GM23248 (cell line): ENCODE measurements at regions not wholly inside any gene's neighbourhood (a gene's known extent, or its start where the extent isn't known, plus 50 kb on each side); places are given as distances from the start of the nearest gene placed in this dataset.

Experiments
- DNase-seq: peaks from one replicate; pipeline ENCODE4 v3.0.0-alpha.2; 2015
- H2AFZ ChIP-seq: fragments of 200-600 bp; sonication (generic); 2 replicates; pipeline ENCODE4 v1.6.1; 2016; ENCODE audit warnings: antibody characterized with exemption
- H3F3A ChIP-seq: fragments of 200-600 bp; sonication (generic); 2 replicates; pipeline ENCODE4 v1.6.1; 2016; ENCODE audit warnings: mild to moderate bottlenecking, antibody characterized with exemption, mixed run types; ENCODE audit not compliant: insufficient read depth
- H3K27ac ChIP-seq: fragments of 200-600 bp; sonication (generic); 2 replicates; pipeline ENCODE4 v1.5.1; 2016; ENCODE audit warnings: mild to moderate bottlenecking
- H3K27me3 ChIP-seq: fragments of 200-600 bp; sonication (generic); replicated peaks from 2 replicates; pipeline ENCODE4 v1.6.1; 2016; ENCODE audit warnings: mild to moderate bottlenecking; ENCODE audit not compliant: insufficient read depth
- H3K36me3 ChIP-seq: fragments of 200-600 bp; sonication (generic); 2 replicates; pipeline ENCODE4 v1.6.1; 2016; ENCODE audit warnings: low read depth, mild to moderate bottlenecking
- H3K4me1 ChIP-seq: fragments of 200-600 bp; sonication (generic); 2 replicates; pipeline ENCODE4 v1.6.1; 2016; ENCODE audit warnings: mild to moderate bottlenecking; ENCODE audit not compliant: insufficient read depth
- H3K4me2 ChIP-seq: fragments of 200-600 bp; sonication (generic); one replicate; pipeline ENCODE4 v1.6.1; 2016; ENCODE audit warnings: mild to moderate bottlenecking; ENCODE audit not compliant: unreplicated experiment
- H3K4me3 ChIP-seq: fragments of 200-600 bp; sonication (generic); 2 replicates; pipeline ENCODE4 v1.5.1; 2016; ENCODE audit warnings: mild to moderate bottlenecking
- H3K79me2 ChIP-seq: fragments of 200-600 bp; sonication (generic); 2 replicates; pipeline ENCODE4 v1.6.1; 2016; ENCODE audit warnings: mild to moderate bottlenecking; ENCODE audit not compliant: insufficient read depth
- H3K9ac ChIP-seq: fragments of 200-600 bp; sonication (generic); 2 replicates; pipeline ENCODE4 v1.6.1; 2016; ENCODE audit warnings: mild to moderate bottlenecking
- H3K9me2 ChIP-seq: fragments of 200-600 bp; sonication (generic); 2 replicates; pipeline ENCODE4 v1.6.1; 2016; ENCODE audit warnings: mixed run types, mild to moderate bottlenecking, moderate library complexity; ENCODE audit not compliant: insufficient read depth
- H3K9me3 ChIP-seq: fragments of 200-600 bp; sonication (generic); one replicate; pipeline ENCODE4 v1.6.1; 2017; ENCODE audit warnings: low read depth
- H4K20me1 ChIP-seq: fragments of 200-600 bp; sonication (generic); 2 replicates; pipeline ENCODE4 v1.6.0; 2016; ENCODE audit not compliant: insufficient read depth
- EZH2 ChIP-seq: fragments of 200-600 bp; sonication (generic); IDR thresholded peaks from 2 replicates; pipeline ENCODE4 v1.6.1; 2018; ENCODE audit warnings: antibody characterized with exemption, mild to moderate bottlenecking; ENCODE audit not compliant: insufficient read depth, poor library complexity, severe bottlenecking
- EZH2phosphoT487 ChIP-seq: fragments of 200-600 bp; sonication (generic); IDR thresholded peaks from 2 replicates; pipeline ENCODE4 v1.6.1; 2018; ENCODE audit warnings: antibody characterized with exemption, moderate library complexity, mild to moderate bottlenecking, low read depth; ENCODE audit not compliant: insufficient read depth
- WGBS, 2 experiments: methylation state at CpG; one replicate each; pipeline ENCODE4 v1.1.6; 2015 to 2017; ENCODE audit warnings: low lambda C conversion rate in 2 of 2, low coverage in 1 of 2; ENCODE audit errors: missing lambda C conversion rate in 2 of 2; 5-methylcytosine and 5-hydroxymethylcytosine counted together
- in situ Hi-C: fragments of 300-500 bp; cut with MboI; formaldehyde crosslinking; loops from 2 replicates; pipeline ENCODE4 v1.15.0; 2020

- peaks cover 19% of the 10 kb centered on the region for H3K4me1 ChIP-seq
- no peak overlapping the region for H3K4me2 ChIP-seq
- H3K27me3 ChIP-seq: no peaks in the 10 kb centered on the region
- H3K4me3 ChIP-seq: no peak overlapping the region
- H2AFZ ChIP-seq: no peak overlapping the region
- peaks cover 18% of the 10 kb centered on the region for H3F3A ChIP-seq
- DNase-seq: no peak
- H3K27ac ChIP-seq: no peak overlapping the region
- TF ChIP-seq EZH2phosphoT487 (no peak), EZH2 (no peak)
- in situ Hi-C loops: loop anchor here (10.0 kb wide), 1 partner anchor 514 kb away; no protein-coding TSS in a partner anchor
- no peaks in the 10 kb centered on the region for H3K9me2 ChIP-seq
- H3K36me3 ChIP-seq: no peaks in the 10 kb centered on the region
- H3K79me2 ChIP-seq: no peaks in the 10 kb centered on the region
- no peaks in the 10 kb centered on the region for H3K9me3 ChIP-seq
- H3K9ac ChIP-seq: no peak overlapping the region
- H4K20me1 ChIP-seq: no peaks in the 10 kb centered on the region
- WGBS, 2 experiments: 95 to 99% methylated on average over 3 of the region's 3 CpGs
Measured at GRCh38 chr3:177811112-177811511, 613.8 kb upstream of the TBL1XR1 start.

DNA sequence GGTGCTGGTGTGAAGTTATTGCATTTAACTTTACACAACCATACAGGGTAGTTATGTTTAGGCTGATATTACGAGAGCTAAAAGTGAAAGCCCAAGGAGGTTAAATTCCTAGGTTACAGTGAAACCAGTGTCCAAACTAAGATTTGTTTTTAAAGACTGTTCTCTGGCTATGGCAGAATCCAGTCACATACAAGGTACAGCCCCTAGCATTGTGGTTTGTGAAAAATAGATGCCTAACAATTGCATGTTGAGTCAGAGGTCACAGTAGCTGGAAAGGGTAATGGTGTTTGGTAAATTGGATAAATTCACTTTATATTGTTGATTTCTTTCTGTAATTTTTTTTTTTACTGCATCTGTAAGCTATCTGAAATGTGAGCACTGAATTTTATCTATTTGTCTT, 614.6 kb upstream of the TBL1XR1 start:
- Histone ChIP-seq H3K4me1 (peaks cover 26% of the 10 kb centered on the region), H3K9me3 (no peaks in the 10 kb centered on the region), H3K36me3 (no peaks in the 10 kb centered on the region), H3K9me2 (no peaks in the 10 kb centered on the region), H2AFZ (no peak overlapping the region), H3K79me2 (no peaks in the 10 kb centered on the region), H3F3A (peaks cover 21% of the 10 kb centered on the region), H3K27me3 (no peaks in the 10 kb centered on the region), H3K4me3 (no peak overlapping the region), H3K9ac (no peak overlapping the region), H3K27ac (no peak overlapping the region), H4K20me1 (no peaks in the 10 kb centered on the region), H3K4me2 (no peak overlapping the region)
- DNase-seq: no peak
- TF ChIP-seq EZH2phosphoT487 (no peak), EZH2 (no peak)
- in situ Hi-C loops: loop anchor here (10.0 kb wide), 1 partner anchor 513 kb away; no protein-coding TSS in a partner anchor
- 94 to 100% methylated on average over 1 of the region's 1 CpG for WGBS, 2 experiments

DNA sequence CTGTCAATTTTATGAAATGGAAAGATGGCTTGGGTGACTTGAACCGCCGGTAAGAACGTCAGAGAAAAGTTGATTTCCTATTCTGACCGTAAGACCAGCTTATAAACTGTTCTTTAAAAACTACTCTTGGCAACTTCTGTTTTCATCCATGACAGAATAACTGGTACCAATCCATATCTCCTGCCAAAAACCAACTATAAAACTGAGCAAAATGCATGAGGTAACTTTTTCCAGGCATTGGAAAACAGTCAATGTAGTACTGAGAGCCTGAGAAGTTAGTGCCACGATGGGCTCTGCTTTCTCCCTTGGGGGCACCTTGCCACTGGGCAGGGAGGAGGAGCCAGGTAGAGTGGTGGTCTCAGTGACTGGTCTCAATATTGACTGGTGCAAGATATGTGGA, 615.2 kb upstream of the TBL1XR1 start:
- 80 to 81% methylated on average over 5 of the region's 5 CpGs for WGBS, 2 experiments
- Histone ChIP-seq H3K27me3 (no peaks in the 10 kb centered on the region), H2AFZ (no peak overlapping the region), H3K79me2 (no peaks in the 10 kb centered on the region), H4K20me1 (no peaks in the 10 kb centered on the region), H3K9me3 (no peaks in the 10 kb centered on the region), H3K36me3 (no peaks in the 10 kb centered on the region), H3K4me1 (peaks cover 26% of the 10 kb centered on the region), H3F3A (peaks cover 27% of the 10 kb centered on the region), H3K9me2 (no peaks in the 10 kb centered on the region), H3K4me3 (no peak overlapping the region), H3K27ac (no peak overlapping the region), H3K4me2 (no peak overlapping the region), H3K9ac (no peak overlapping the region)
- in situ Hi-C loops: loop anchor here (10.0 kb wide), 1 partner anchor 512 kb away; no protein-coding TSS in a partner anchor
- TF ChIP-seq EZH2phosphoT487 (no peak), EZH2 (no peak)
- no peak for DNase-seq

DNA sequence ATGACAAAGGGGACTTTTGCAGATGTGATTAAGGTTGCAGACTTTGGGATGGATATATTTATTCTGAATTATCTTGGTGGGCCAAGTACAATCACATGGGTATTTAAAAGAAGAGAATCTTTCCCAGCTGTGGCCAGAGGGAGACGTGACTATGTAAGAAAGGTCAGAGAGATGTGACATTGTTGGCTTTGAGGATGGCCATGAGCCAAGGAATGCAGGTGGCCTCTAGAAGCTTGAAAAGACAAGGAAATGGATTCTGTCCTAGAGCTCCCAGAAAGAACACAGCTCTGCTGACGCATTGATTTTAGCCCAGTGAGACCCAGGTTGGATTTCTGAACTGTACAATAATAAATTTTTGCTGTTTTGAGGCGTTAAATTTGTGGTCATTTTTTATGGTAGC, 616.0 kb upstream of the TBL1XR1 start:
- no peaks in the 10 kb centered on the region for H3K9me2 ChIP-seq
- no peak overlapping the region for H3K4me3 ChIP-seq
- no peaks in the 10 kb centered on the region for H3K27me3 ChIP-seq
- H3K9ac ChIP-seq: no peak overlapping the region
- H4K20me1 ChIP-seq: no peaks in the 10 kb centered on the region
- WGBS, 2 experiments: 97% methylated on average over 3 of the region's 3 CpGs
- H3F3A ChIP-seq: peaks cover 27% of the 10 kb centered on the region
- H3K4me2 ChIP-seq: no peak overlapping the region
- H3K27ac ChIP-seq: no peak overlapping the region
- no peaks in the 10 kb centered on the region for H3K79me2 ChIP-seq
- no peaks in the 10 kb centered on the region for H3K9me3 ChIP-seq
- no peak overlapping the region for H2AFZ ChIP-seq
- TF ChIP-seq EZH2phosphoT487: no peak
- TF ChIP-seq EZH2: no peak
- no peaks in the 10 kb centered on the region for H3K36me3 ChIP-seq
- peaks cover 25% of the 10 kb centered on the region for H3K4me1 ChIP-seq
- in situ Hi-C loops: loop anchor here (10.0 kb wide), 1 partner anchor 511 kb away; no protein-coding TSS in a partner anchor
- DNase-seq: no peak
